ENCODE measurements at regions not wholly inside any gene's neighbourhood (a gene's known extent, or its start where the extent isn't known, plus 50 kb on each side); places are given as distances from the start of the nearest gene placed in this dataset.

GRCh38 chr12:19780460-19780859 is 341.2 kb downstream of the AEBP2 start:
- TF ChIP-seq ZFP3 (CRISPR knock-in tag; IDR thresholded peaks at IDR 0.05) (no peak), ARNTL (CRISPR knock-in tag; IDR thresholded peaks at IDR 0.05; ENCODE audit: borderline replicate concordance, low read depth) (no peak), ESRRG (CRISPR knock-in tag; IDR thresholded peaks at IDR 0.05) (no peak)
- TF ChIP-seq, protein P1, sequence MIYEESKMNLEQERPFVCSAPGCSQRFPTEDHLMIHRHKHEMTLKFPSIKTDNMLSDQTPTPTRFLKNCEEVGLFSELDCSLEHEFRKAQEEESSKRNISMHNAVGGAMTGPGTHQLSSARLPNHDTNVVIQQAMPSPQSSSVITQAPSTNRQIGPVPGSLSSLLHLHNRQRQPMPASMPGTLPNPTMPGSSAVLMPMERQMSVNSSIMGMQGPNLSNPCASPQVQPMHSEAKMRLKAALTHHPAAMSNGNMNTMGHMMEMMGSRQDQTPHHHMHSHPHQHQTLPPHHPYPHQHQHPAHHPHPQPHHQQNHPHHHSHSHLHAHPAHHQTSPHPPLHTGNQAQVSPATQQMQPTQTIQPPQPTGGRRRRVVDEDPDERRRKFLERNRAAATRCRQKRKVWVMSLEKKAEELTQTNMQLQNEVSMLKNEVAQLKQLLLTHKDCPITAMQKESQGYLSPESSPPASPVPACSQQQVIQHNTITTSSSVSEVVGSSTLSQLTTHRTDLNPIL (CRISPR knock-in tag; IDR thresholded peaks at IDR 0.05; ENCODE audit: low read depth): no peak

Data from SK-N-SH treated with all-trans-retinoic acid at 6 μM for 48 hours (cell line).